H1 (cell line): ENCODE measurements at regions not wholly inside any gene's neighbourhood (a gene's known extent, or its start where the extent isn't known, plus 50 kb on each side); places are given as distances from the start of the nearest gene placed in this dataset.

ENCODE experiments used
- CTCF ChIA-PET: fragments of 300-600 bp; sonication (Branson Sonifier 250); formaldehyde crosslinking; loops from one replicate; lab custom pipeline; 2021; ENCODE audit not compliant: partially characterized antibody; lab: Charles Lee
- POLR2A ChIA-PET: fragments of 300-600 bp; sonication (Branson Sonifier 250); formaldehyde crosslinking; loops from one replicate; lab custom pipeline; 2021; ENCODE audit warnings: inconsistent platforms; ENCODE audit not compliant: partially characterized antibody; lab: Charles Lee
- DNase-seq, 2 experiments: peaks; one replicate each; pipeline versions ENCODE4 v3.0.0 to v3.0.0-alpha.2; 2010 to 2022; ENCODE audit warnings: low spot score in 2 of 2, low read depth in 1 of 2, mixed read lengths in 1 of 2
- FAIRE-seq: peaks from 2 replicates; lab custom pipeline; 2011; peaks lifted over from hg19 to GRCh38; lab: Jason Lieb, UNC
- H2AFZ ChIP-seq: 2 replicates; pipeline ENCODE4 v1.8.1; 2012; ENCODE audit warnings: low read length, inconsistent platforms
- H2AK5ac ChIP-seq: 2 replicates; pipeline ENCODE4 v1.6.1; 2013; ENCODE audit warnings: low read depth, low read length
- H2BK120ac ChIP-seq: replicated peaks from 2 replicates; pipeline ENCODE3; 2013; ENCODE audit warnings: low read depth, low read length, inconsistent platforms
- H2BK12ac ChIP-seq: 2 replicates; pipeline ENCODE4 v1.6.1; 2013; ENCODE audit warnings: low read depth, low read length
- H2BK15ac ChIP-seq: 2 replicates; pipeline ENCODE4 v1.6.1; 2013; ENCODE audit warnings: low read length
- H2BK20ac ChIP-seq: 2 replicates; pipeline ENCODE4 v1.6.1; 2013; ENCODE audit warnings: low read length
- H2BK5ac ChIP-seq: 2 replicates; pipeline ENCODE4 v1.6.1; 2013; ENCODE audit warnings: low read depth, low read length
- H3K14ac ChIP-seq: 2 replicates; pipeline ENCODE4 v1.6.1; 2013; ENCODE audit warnings: inconsistent platforms; ENCODE audit not compliant: insufficient read length
- H3K18ac ChIP-seq: 2 replicates; pipeline ENCODE4 v1.6.1; 2013; ENCODE audit warnings: low read length; ENCODE audit errors: extremely low read depth
- H3K23ac ChIP-seq: 2 replicates; pipeline ENCODE4 v1.6.1; 2013; ENCODE audit warnings: inconsistent platforms; ENCODE audit not compliant: insufficient read length
- H3K23me2 ChIP-seq: 2 replicates; pipeline ENCODE4 v1.6.1; 2013; ENCODE audit warnings: low read depth, low read length
- H3K27ac ChIP-seq: 2 replicates; pipeline ENCODE4 v1.6.1; 2011; ENCODE audit warnings: low read depth, low read length, inconsistent platforms
- H3K27me3 ChIP-seq, 4 experiments: replicated peaks in 1 of 4; 1 replicate in 1 of 4; 2 replicates in 3 of 4; pipeline versions ENCODE4 v1.6.1 to v1.8.1; 2011 to 2013; ENCODE audit warnings: low read length in 3 of 4, mild to moderate bottlenecking in 3 of 4, inconsistent platforms in 2 of 4, mixed read lengths in 2 of 4, moderate library complexity in 1 of 4; ENCODE audit not compliant: control insufficient read depth in 3 of 4, insufficient read depth in 3 of 4; ENCODE audit errors: extremely low read depth in 1 of 4
- H3K36me3 ChIP-seq, 4 experiments: 2 replicates each; pipeline versions ENCODE4 v1.6.1 to v1.8.1; 2011 to 2013; ENCODE audit warnings: mild to moderate bottlenecking in 4 of 4, low read length in 3 of 4, moderate library complexity in 2 of 4, control low read depth in 1 of 4, inconsistent platforms in 1 of 4; ENCODE audit not compliant: insufficient read depth in 4 of 4, control insufficient read depth in 2 of 4
- H3K4ac ChIP-seq: replicated peaks from 2 replicates; pipeline ENCODE3; 2013; ENCODE audit warnings: low read length, low read depth, mixed read lengths, inconsistent platforms; ENCODE audit not compliant: insufficient read length
- H3K4me1 ChIP-seq, 4 experiments: replicated peaks in 1 of 4; 1 replicate in 1 of 4; 2 replicates in 3 of 4; pipeline versions ENCODE4 v1.6.1 to v1.8.1; 2011 to 2013; ENCODE audit warnings: low read length in 3 of 4, inconsistent platforms in 2 of 4, mixed read lengths in 1 of 4; ENCODE audit not compliant: insufficient read depth in 4 of 4, control insufficient read depth in 3 of 4
- H3K4me2 ChIP-seq, 2 experiments: 2 replicates each; pipeline versions ENCODE4 v1.6.1 to v1.8.1; 2011 to 2013; ENCODE audit warnings: low read depth in 2 of 2, low read length in 2 of 2, control low read depth in 1 of 2, inconsistent platforms in 1 of 2, mild to moderate bottlenecking in 1 of 2; ENCODE audit not compliant: insufficient read depth in 1 of 2
- H3K4me3 ChIP-seq, 4 experiments: fragments of 200-600, 300-600 bp in 1 of 4; sonication (generic), shearing (Covaris generic), sonication (Bioruptor Twin) in 1 of 4; 2 replicates each; pipeline versions ENCODE4 v1.5.1 to v1.8.1; 2011 to 2016; ENCODE audit warnings: low read length in 4 of 4, low read depth in 3 of 4, control low read depth in 2 of 4, inconsistent platforms in 2 of 4, mild to moderate bottlenecking in 2 of 4, mixed read lengths in 1 of 4, moderate library complexity in 1 of 4; ENCODE audit not compliant: insufficient read depth in 2 of 4; ENCODE audit errors: extremely low read depth in 1 of 4
- H3K56ac ChIP-seq: replicated peaks from 2 replicates; pipeline ENCODE3; 2013; ENCODE audit warnings: low read depth, mild to moderate bottlenecking, mixed read lengths, low read length, inconsistent platforms; ENCODE audit not compliant: insufficient read length
- H3K79me1 ChIP-seq: 2 replicates; pipeline ENCODE4 v1.6.1; 2013; ENCODE audit warnings: low read depth, low read length, control low read depth
- H3K79me2 ChIP-seq, 2 experiments: 2 replicates each; pipeline versions ENCODE4 v1.6.1 to v1.8.1; 2012 to 2013; ENCODE audit warnings: low read length in 2 of 2, mild to moderate bottlenecking in 2 of 2, inconsistent platforms in 1 of 2; ENCODE audit not compliant: insufficient read depth in 2 of 2, control insufficient read depth in 1 of 2
- H3K9ac ChIP-seq, 4 experiments: replicated peaks in 1 of 4; 1 replicate in 1 of 4; 2 replicates in 3 of 4; pipeline versions ENCODE4 v1.6.1 to v1.8.1; 2011 to 2013; ENCODE audit warnings: low read depth in 3 of 4, low read length in 3 of 4, control low read depth in 2 of 4, mild to moderate bottlenecking in 2 of 4, moderate library complexity in 2 of 4, inconsistent platforms in 1 of 4; ENCODE audit errors: extremely low read depth in 1 of 4
- H3K9me3 ChIP-seq, 2 experiments: 2 replicates each; pipeline versions ENCODE4 v1.6.1 to v1.8.1; 2012 to 2013; ENCODE audit warnings: mild to moderate bottlenecking in 2 of 2, moderate library complexity in 2 of 2, control low read depth in 1 of 2, inconsistent platforms in 1 of 2, low read depth in 1 of 2, low read length in 1 of 2, mixed read lengths in 1 of 2; ENCODE audit not compliant: insufficient read depth in 2 of 2
- H4K20me1 ChIP-seq, 2 experiments: replicated peaks in 1 of 2; 2 replicates each; pipeline versions ENCODE3 to v1.8.1; 2011 to 2013; ENCODE audit warnings: inconsistent platforms in 2 of 2, low read length in 2 of 2, mild to moderate bottlenecking in 1 of 2; ENCODE audit not compliant: insufficient read depth in 2 of 2, control insufficient read depth in 1 of 2
- H4K5ac ChIP-seq: 2 replicates; pipeline ENCODE4 v1.6.1; 2013; ENCODE audit warnings: low read length, low read depth, mixed read lengths, inconsistent platforms; ENCODE audit not compliant: insufficient read length
- H4K8ac ChIP-seq: 2 replicates; pipeline ENCODE4 v1.8.0; 2013; ENCODE audit warnings: mild to moderate bottlenecking, moderate library complexity, low read length, inconsistent platforms; ENCODE audit not compliant: insufficient read depth; ENCODE audit errors: extremely low read depth
- H4K91ac ChIP-seq: replicated peaks from 2 replicates; pipeline ENCODE3; 2013; ENCODE audit warnings: low read length, mixed read lengths, inconsistent platforms; ENCODE audit not compliant: insufficient read length
- GTF2F1 ChIP-seq: IDR thresholded peaks from 2 replicates; pipeline ENCODE4 v1.6.1; 2012; ENCODE audit warnings: low read depth, low read length, improper control_type of control experiment, borderline replicate concordance
- RFX5 ChIP-seq: IDR thresholded peaks from 2 replicates; pipeline ENCODE4 v1.6.1; 2011; ENCODE audit warnings: low read depth, low read length, improper control_type of control experiment, borderline replicate concordance
- SIRT6 ChIP-seq: IDR thresholded peaks from one replicate; pipeline ENCODE4 v1.7.1; 2012; ENCODE audit warnings: low read length, inconsistent platforms
- SP1 ChIP-seq: IDR thresholded peaks from 2 replicates; pipeline ENCODE4 v1.6.1; 2011; ENCODE audit warnings: low read depth, low read length

DNA sequence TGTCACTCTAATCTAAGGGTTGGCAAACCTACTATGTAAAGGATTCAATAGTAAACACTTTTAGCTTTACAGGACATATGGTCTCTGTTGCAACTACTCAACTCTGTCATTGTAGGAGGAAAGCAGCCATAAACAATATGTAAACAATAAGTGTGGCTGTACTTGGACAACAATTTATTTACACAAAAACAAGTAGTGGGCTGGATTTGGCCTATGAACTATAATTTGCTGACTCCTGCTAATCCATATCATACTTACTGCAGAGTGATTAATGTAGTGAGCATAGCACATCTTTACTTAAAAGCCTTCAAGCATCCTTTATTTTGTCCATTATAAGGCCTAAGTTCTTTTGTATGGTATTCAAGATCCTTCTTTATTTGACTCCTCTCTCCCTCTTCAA lies 441.9 kb downstream of the ZIC1 start:
- ChIA-PET CTCF (no interaction called here), POLR2A (no interaction called here)
- H3K79me2 ChIP-seq: no peaks in the 10 kb centered on the region
- H2BK5ac ChIP-seq: no peak overlapping the region
- no peaks in the 10 kb centered on the region for H3K9me3 ChIP-seq
- no peak overlapping the region for H2BK120ac ChIP-seq
- H3K14ac ChIP-seq: no peak overlapping the region
- no peak overlapping the region for H4K91ac ChIP-seq
- no peak overlapping the region for H3K18ac ChIP-seq
- H3K27me3 ChIP-seq: no peaks in the 10 kb centered on the region
- no peaks in the 10 kb centered on the region for H4K20me1 ChIP-seq
- H3K23me2 ChIP-seq: no peaks in the 10 kb centered on the region
- H3K4me2 ChIP-seq: no peak overlapping the region
- no peak overlapping the region for H3K56ac ChIP-seq
- H2AFZ ChIP-seq: no peak overlapping the region
- H3K4me1 ChIP-seq: no peaks in the 10 kb centered on the region
- H3K23ac ChIP-seq: no peak overlapping the region
- H2BK12ac ChIP-seq: no peak overlapping the region
- H3K4me3 ChIP-seq: no peak overlapping the region
- no peak overlapping the region for H2BK20ac ChIP-seq
- no peak overlapping the region for H3K9ac ChIP-seq
- no peaks in the 10 kb centered on the region for H3K79me1 ChIP-seq
- TF ChIP-seq GTF2F1: no peak
- TF ChIP-seq RFX5: no peak
- no peak for TF ChIP-seq SP1
- no peak for TF ChIP-seq SIRT6
- H3K36me3 ChIP-seq: no peaks in the 10 kb centered on the region
- H3K27ac ChIP-seq: no peak overlapping the region
- no peak overlapping the region for H2AK5ac ChIP-seq
- H3K4ac ChIP-seq: no peak overlapping the region
- H4K8ac ChIP-seq: no peak overlapping the region
- no peak for DNase-seq
- no peak overlapping the region for H2BK15ac ChIP-seq
- no peak overlapping the region for H4K5ac ChIP-seq
- FAIRE-seq: no peak
